H1 (cell line): ENCODE measurements at regions not wholly inside any gene's neighbourhood (a gene's known extent, or its start where the extent isn't known, plus 50 kb on each side); places are given as distances from the start of the nearest gene placed in this dataset.

Experiments
- CTCF ChIA-PET: fragments of 300-600 bp; sonication (Branson Sonifier 250); formaldehyde crosslinking; loops from one replicate; lab custom pipeline; 2021; ENCODE audit not compliant: partially characterized antibody; lab: Charles Lee
- POLR2A ChIA-PET: fragments of 300-600 bp; sonication (Branson Sonifier 250); formaldehyde crosslinking; loops from one replicate; lab custom pipeline; 2021; ENCODE audit warnings: inconsistent platforms; ENCODE audit not compliant: partially characterized antibody; lab: Charles Lee
- DNase-seq, 2 experiments: peaks; one replicate each; pipeline versions ENCODE4 v3.0.0 to v3.0.0-alpha.2; 2010 to 2022; ENCODE audit warnings: low spot score in 2 of 2, low read depth in 1 of 2, mixed read lengths in 1 of 2
- FAIRE-seq: peaks from 2 replicates; lab custom pipeline; 2011; peaks lifted over from hg19 to GRCh38; lab: Jason Lieb, UNC
- H2AFZ ChIP-seq: 2 replicates; pipeline ENCODE4 v1.8.1; 2012; ENCODE audit warnings: low read length, inconsistent platforms
- H2AK5ac ChIP-seq: 2 replicates; pipeline ENCODE4 v1.6.1; 2013; ENCODE audit warnings: low read depth, low read length
- H2BK120ac ChIP-seq: replicated peaks from 2 replicates; pipeline ENCODE3; 2013; ENCODE audit warnings: low read depth, low read length, inconsistent platforms
- H2BK12ac ChIP-seq: 2 replicates; pipeline ENCODE4 v1.6.1; 2013; ENCODE audit warnings: low read depth, low read length
- H2BK15ac ChIP-seq: 2 replicates; pipeline ENCODE4 v1.6.1; 2013; ENCODE audit warnings: low read length
- H2BK20ac ChIP-seq: 2 replicates; pipeline ENCODE4 v1.6.1; 2013; ENCODE audit warnings: low read length
- H2BK5ac ChIP-seq: 2 replicates; pipeline ENCODE4 v1.6.1; 2013; ENCODE audit warnings: low read depth, low read length
- H3K14ac ChIP-seq: 2 replicates; pipeline ENCODE4 v1.6.1; 2013; ENCODE audit warnings: inconsistent platforms; ENCODE audit not compliant: insufficient read length
- H3K18ac ChIP-seq: 2 replicates; pipeline ENCODE4 v1.6.1; 2013; ENCODE audit warnings: low read length; ENCODE audit errors: extremely low read depth
- H3K23ac ChIP-seq: 2 replicates; pipeline ENCODE4 v1.6.1; 2013; ENCODE audit warnings: inconsistent platforms; ENCODE audit not compliant: insufficient read length
- H3K23me2 ChIP-seq: 2 replicates; pipeline ENCODE4 v1.6.1; 2013; ENCODE audit warnings: low read depth, low read length
- H3K27ac ChIP-seq: 2 replicates; pipeline ENCODE4 v1.6.1; 2011; ENCODE audit warnings: low read depth, low read length, inconsistent platforms
- H3K27me3 ChIP-seq, 4 experiments: replicated peaks in 1 of 4; 1 replicate in 1 of 4; 2 replicates in 3 of 4; pipeline versions ENCODE4 v1.6.1 to v1.8.1; 2011 to 2013; ENCODE audit warnings: low read length in 3 of 4, mild to moderate bottlenecking in 3 of 4, inconsistent platforms in 2 of 4, mixed read lengths in 2 of 4, moderate library complexity in 1 of 4; ENCODE audit not compliant: control insufficient read depth in 3 of 4, insufficient read depth in 3 of 4; ENCODE audit errors: extremely low read depth in 1 of 4
- H3K36me3 ChIP-seq, 4 experiments: 2 replicates each; pipeline versions ENCODE4 v1.6.1 to v1.8.1; 2011 to 2013; ENCODE audit warnings: mild to moderate bottlenecking in 4 of 4, low read length in 3 of 4, moderate library complexity in 2 of 4, control low read depth in 1 of 4, inconsistent platforms in 1 of 4; ENCODE audit not compliant: insufficient read depth in 4 of 4, control insufficient read depth in 2 of 4
- H3K4ac ChIP-seq: replicated peaks from 2 replicates; pipeline ENCODE3; 2013; ENCODE audit warnings: low read length, low read depth, mixed read lengths, inconsistent platforms; ENCODE audit not compliant: insufficient read length
- H3K4me1 ChIP-seq, 4 experiments: replicated peaks in 1 of 4; 1 replicate in 1 of 4; 2 replicates in 3 of 4; pipeline versions ENCODE4 v1.6.1 to v1.8.1; 2011 to 2013; ENCODE audit warnings: low read length in 3 of 4, inconsistent platforms in 2 of 4, mixed read lengths in 1 of 4; ENCODE audit not compliant: insufficient read depth in 4 of 4, control insufficient read depth in 3 of 4
- H3K4me2 ChIP-seq, 2 experiments: 2 replicates each; pipeline versions ENCODE4 v1.6.1 to v1.8.1; 2011 to 2013; ENCODE audit warnings: low read depth in 2 of 2, low read length in 2 of 2, control low read depth in 1 of 2, inconsistent platforms in 1 of 2, mild to moderate bottlenecking in 1 of 2; ENCODE audit not compliant: insufficient read depth in 1 of 2
- H3K4me3 ChIP-seq, 4 experiments: fragments of 200-600, 300-600 bp in 1 of 4; sonication (generic), shearing (Covaris generic), sonication (Bioruptor Twin) in 1 of 4; 2 replicates each; pipeline versions ENCODE4 v1.5.1 to v1.8.1; 2011 to 2016; ENCODE audit warnings: low read length in 4 of 4, low read depth in 3 of 4, control low read depth in 2 of 4, inconsistent platforms in 2 of 4, mild to moderate bottlenecking in 2 of 4, mixed read lengths in 1 of 4, moderate library complexity in 1 of 4; ENCODE audit not compliant: insufficient read depth in 2 of 4; ENCODE audit errors: extremely low read depth in 1 of 4
- H3K56ac ChIP-seq: replicated peaks from 2 replicates; pipeline ENCODE3; 2013; ENCODE audit warnings: low read depth, mild to moderate bottlenecking, mixed read lengths, low read length, inconsistent platforms; ENCODE audit not compliant: insufficient read length
- H3K79me1 ChIP-seq: 2 replicates; pipeline ENCODE4 v1.6.1; 2013; ENCODE audit warnings: low read depth, low read length, control low read depth
- H3K79me2 ChIP-seq, 2 experiments: 2 replicates each; pipeline versions ENCODE4 v1.6.1 to v1.8.1; 2012 to 2013; ENCODE audit warnings: low read length in 2 of 2, mild to moderate bottlenecking in 2 of 2, inconsistent platforms in 1 of 2; ENCODE audit not compliant: insufficient read depth in 2 of 2, control insufficient read depth in 1 of 2
- H3K9ac ChIP-seq, 4 experiments: replicated peaks in 1 of 4; 1 replicate in 1 of 4; 2 replicates in 3 of 4; pipeline versions ENCODE4 v1.6.1 to v1.8.1; 2011 to 2013; ENCODE audit warnings: low read depth in 3 of 4, low read length in 3 of 4, control low read depth in 2 of 4, mild to moderate bottlenecking in 2 of 4, moderate library complexity in 2 of 4, inconsistent platforms in 1 of 4; ENCODE audit errors: extremely low read depth in 1 of 4
- H3K9me3 ChIP-seq, 2 experiments: 2 replicates each; pipeline versions ENCODE4 v1.6.1 to v1.8.1; 2012 to 2013; ENCODE audit warnings: mild to moderate bottlenecking in 2 of 2, moderate library complexity in 2 of 2, control low read depth in 1 of 2, inconsistent platforms in 1 of 2, low read depth in 1 of 2, low read length in 1 of 2, mixed read lengths in 1 of 2; ENCODE audit not compliant: insufficient read depth in 2 of 2
- H4K20me1 ChIP-seq, 2 experiments: replicated peaks in 1 of 2; 2 replicates each; pipeline versions ENCODE3 to v1.8.1; 2011 to 2013; ENCODE audit warnings: inconsistent platforms in 2 of 2, low read length in 2 of 2, mild to moderate bottlenecking in 1 of 2; ENCODE audit not compliant: insufficient read depth in 2 of 2, control insufficient read depth in 1 of 2
- H4K5ac ChIP-seq: 2 replicates; pipeline ENCODE4 v1.6.1; 2013; ENCODE audit warnings: low read length, low read depth, mixed read lengths, inconsistent platforms; ENCODE audit not compliant: insufficient read length
- H4K8ac ChIP-seq: 2 replicates; pipeline ENCODE4 v1.8.0; 2013; ENCODE audit warnings: mild to moderate bottlenecking, moderate library complexity, low read length, inconsistent platforms; ENCODE audit not compliant: insufficient read depth; ENCODE audit errors: extremely low read depth
- H4K91ac ChIP-seq: replicated peaks from 2 replicates; pipeline ENCODE3; 2013; ENCODE audit warnings: low read length, mixed read lengths, inconsistent platforms; ENCODE audit not compliant: insufficient read length
- ASH2L ChIP-seq: fragments of 200-600, 300-600 bp; sonication (generic); IDR thresholded peaks from one replicate; pipeline ENCODE4 v1.7.1; 2017; ENCODE audit warnings: low read length
- CHD1 ChIP-seq: IDR thresholded peaks from 2 replicates; pipeline ENCODE4 v1.6.1; 2012; ENCODE audit warnings: low read depth, low read length, improper control_type of control experiment
- E2F6 ChIP-seq: IDR thresholded peaks from 2 replicates; pipeline ENCODE4 v1.6.1; 2012; ENCODE audit warnings: inconsistent platforms
- EGR1 ChIP-seq: IDR thresholded peaks from 2 replicates; pipeline ENCODE4 v1.6.1; 2011; ENCODE audit warnings: low read depth, low read length, borderline replicate concordance
- JUN ChIP-seq: IDR thresholded peaks from 2 replicates; pipeline ENCODE4 v1.6.1; 2011; ENCODE audit warnings: low read depth, mild to moderate bottlenecking, improper control_type of control experiment, low read length
- JUND ChIP-seq: IDR thresholded peaks from 2 replicates; pipeline ENCODE4 v1.6.1; 2011; ENCODE audit warnings: mild to moderate bottlenecking, improper control_type of control experiment, low read length
- KDM1A ChIP-seq: fragments of 200-600, 300-600 bp; sonication (generic); IDR thresholded peaks from 2 replicates; pipeline ENCODE4 v1.7.1; 2016; ENCODE audit warnings: mild to moderate bottlenecking, low read length, borderline replicate concordance
- NANOG ChIP-seq: IDR thresholded peaks from 2 replicates; pipeline ENCODE4 v1.6.1; 2011; ENCODE audit warnings: low read length, low read depth, mild to moderate bottlenecking, inconsistent platforms; ENCODE audit not compliant: insufficient read depth, poor library complexity, severe bottlenecking
- NRF1 ChIP-seq: IDR thresholded peaks from 2 replicates; pipeline ENCODE4 v1.6.1; 2011; ENCODE audit warnings: mild to moderate bottlenecking, low read depth, low read length, improper control_type of control experiment
- POU5F1 ChIP-seq: IDR thresholded peaks from 2 replicates; pipeline ENCODE4 v1.6.1; 2011; ENCODE audit warnings: low read depth, mild to moderate bottlenecking, low read length, moderate library complexity
- SUZ12 ChIP-seq: fragments of 200-600 bp; sonication (generic); IDR thresholded peaks from 2 replicates; pipeline ENCODE4 v1.6.1; 2012; ENCODE audit warnings: mild to moderate bottlenecking, inconsistent platforms, low read length, moderate library complexity, mixed read lengths
- TBP ChIP-seq: IDR thresholded peaks from 2 replicates; pipeline ENCODE4 v1.6.1; 2011; ENCODE audit warnings: low read depth, low read length, improper control_type of control experiment
- TCF12 ChIP-seq: IDR thresholded peaks from 2 replicates; pipeline ENCODE4 v1.6.1; 2011; ENCODE audit warnings: low read depth, mild to moderate bottlenecking, low read length
- WGBS, 2 experiments: shearing (Covaris generic) in 1 of 2; methylation state at CpG; one replicate each; pipeline versions ENCODE4 v1.1.6 to v1.1.7; 2013 to 2015; ENCODE audit warnings: low lambda C conversion rate in 2 of 2, mixed read lengths in 2 of 2, inconsistent platforms in 1 of 2, low coverage in 1 of 2, missing lambda C conversion rate in 1 of 2; ENCODE audit not compliant: insufficient replicate concordance in 2 of 2, insufficient coverage in 1 of 2, insufficient read length in 1 of 2; ENCODE audit errors: extremely low coverage in 1 of 2, missing lambda C conversion rate in 1 of 2; 5-methylcytosine and 5-hydroxymethylcytosine counted together
- TF ChIP-seq, protein P1 (sequence below): IDR thresholded peaks from 2 replicates; pipeline ENCODE4 v1.6.1; 2011; ENCODE audit warnings: low read depth, mild to moderate bottlenecking, low read length; ENCODE audit not compliant: insufficient read depth

DNA sequence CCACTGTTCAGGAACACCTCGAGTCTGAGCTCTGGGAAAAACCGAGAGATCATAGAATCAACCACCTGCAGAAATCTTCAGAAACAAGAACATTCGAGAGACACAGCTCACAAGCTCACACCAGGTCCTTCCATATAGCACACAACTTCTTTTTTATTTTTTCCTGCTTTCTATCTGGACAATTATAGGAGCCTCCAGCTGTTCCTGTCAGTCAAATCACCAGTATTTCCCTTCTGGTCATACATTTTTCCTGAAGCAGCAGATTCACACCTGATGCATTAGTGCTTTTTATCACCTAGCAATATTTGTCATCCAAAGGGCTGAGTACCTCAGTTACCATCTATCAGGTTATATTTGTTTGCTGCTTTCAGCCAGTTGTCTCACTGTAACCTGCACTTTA lies 323.5 kb downstream of the FOXO1 start:
- FAIRE-seq = no peak
- CTCF ChIA-PET = no interaction called here
- 90% methylated on average over 3 of the region's 3 CpGs; no CpG with 5 or more reads in 1 of the 2 experiments for WGBS, 2 experiments
- TF ChIP-seq CHD1 = no peak
- TF ChIP-seq, protein P1, sequence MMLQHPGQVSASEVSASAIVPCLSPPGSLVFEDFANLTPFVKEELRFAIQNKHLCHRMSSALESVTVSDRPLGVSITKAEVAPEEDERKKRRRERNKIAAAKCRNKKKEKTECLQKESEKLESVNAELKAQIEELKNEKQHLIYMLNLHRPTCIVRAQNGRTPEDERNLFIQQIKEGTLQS = no peak
- no peak for TF ChIP-seq SUZ12
- no peak for TF ChIP-seq ASH2L
- no peak for TF ChIP-seq E2F6
- no peak for TF ChIP-seq EGR1
- TF ChIP-seq JUN = no peak
- no peak for TF ChIP-seq TCF12
- no peak for TF ChIP-seq KDM1A
- TF ChIP-seq NANOG = no peak
- no peak for TF ChIP-seq TBP
- TF ChIP-seq POU5F1 = no peak
- no peak for TF ChIP-seq NRF1
- no peak for TF ChIP-seq JUND

More for the DNA sequence above, 323.5 kb downstream of the FOXO1 start:
- no peak overlapping the region for H2AFZ ChIP-seq
- H3K9me3 ChIP-seq = no peaks in the 10 kb centered on the region
- no peaks in the 10 kb centered on the region for H3K36me3 ChIP-seq
- no peaks in the 10 kb centered on the region for H3K79me1 ChIP-seq
- H3K27me3 ChIP-seq = peaks cover 2 to 21% (median 12%) of the 10 kb centered on the region in 4 experiments; a peak in 6 of 7 replicates
- peaks cover 8 to 24% (median 20%) of the 10 kb centered on the region in 4 experiments; a peak in 6 of 7 replicates for H3K4me1 ChIP-seq
- no peak overlapping the region for H2BK12ac ChIP-seq
- no peak overlapping the region for H4K5ac ChIP-seq
- POLR2A ChIA-PET = no interaction called here
- H2BK120ac ChIP-seq = no peak overlapping the region
- no peak overlapping the region for H3K27ac ChIP-seq
- no peak for DNase-seq
- no peak overlapping the region; the same call in 1 of the 2 replicates for H2BK5ac ChIP-seq
- no peak overlapping the region for H2BK15ac ChIP-seq
- H3K4me3 ChIP-seq = no peak overlapping the region
- no peaks in the 10 kb centered on the region for H3K79me2 ChIP-seq
- H2BK20ac ChIP-seq = no peak overlapping the region
- H3K9ac ChIP-seq = no peak overlapping the region
- H4K91ac ChIP-seq = no peak overlapping the region
- H3K23me2 ChIP-seq = no peaks in the 10 kb centered on the region
- no peak overlapping the region for H3K23ac ChIP-seq
- no peaks in the 10 kb centered on the region for H4K20me1 ChIP-seq
- H3K18ac ChIP-seq = no peak overlapping the region
- H4K8ac ChIP-seq = no peak overlapping the region
- no peak overlapping the region for H3K14ac ChIP-seq
- no peak overlapping the region for H2AK5ac ChIP-seq
- H3K4me2 ChIP-seq = no peak overlapping the region
- no peak overlapping the region for H3K4ac ChIP-seq
- H3K56ac ChIP-seq = no peak overlapping the region
